Activated CD4-positive, alpha-beta T cell treated with anti-CD3 and anti-CD28 coated beads, Interleukin-2, Interleukin-6, amounts not matched to agents 100 ng/mL and 50 ng/mL, durations not matched to agents 16 hours and 8 hours (primary cell): ENCODE measurements at regions not wholly inside any gene's neighbourhood (a gene's known extent, or its start where the extent isn't known, plus 50 kb on each side); places are given as distances from the start of the nearest gene placed in this dataset.

Source experiments
- DNase-seq: peaks from one replicate; pipeline ENCODE4 v3.0.0-alpha.2; 2020

GRCh38 chr7:26101361-26102151, 50.4 kb upstream of the NFE2L3 start:
- DNase-seq: no peak

GRCh38 chr7:26102176-26102575, 49.8 kb upstream of the NFE2L3 start:
- DNase-seq: no peak
